ENCODE measurements at regions not wholly inside any gene's neighbourhood (a gene's known extent, or its start where the extent isn't known, plus 50 kb on each side); places are given as distances from the start of the nearest gene placed in this dataset.

DNA sequence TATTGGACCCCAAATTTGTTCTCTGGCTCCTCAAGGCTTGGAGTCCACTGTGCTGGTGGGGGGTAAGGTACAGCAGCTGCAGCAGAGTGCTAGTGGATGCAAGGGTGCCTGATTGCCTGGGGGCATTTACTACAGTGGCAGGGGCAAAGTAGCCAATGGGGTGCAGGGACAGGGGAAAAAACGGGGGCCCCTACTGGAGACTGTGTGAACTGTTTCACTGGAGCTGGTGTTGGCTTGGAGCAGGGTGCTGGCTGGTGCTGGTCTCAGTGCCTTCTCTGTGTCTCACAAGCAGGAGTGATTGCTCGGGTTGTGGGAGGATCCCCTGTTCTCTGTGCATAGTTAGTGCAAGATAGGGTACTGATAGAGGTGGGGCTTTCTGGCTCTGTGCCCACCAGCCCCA is 935.9 kb downstream of the JRKL start:
- Histone ChIP-seq H3K4me2 (ENCODE audit: low read length) (no peak overlapping the region), H3K4me3 (ENCODE audit: low read length) (no peak overlapping the region), H3K36me3 (ENCODE audit: control insufficient read depth, low read length) (no peaks in the 10 kb centered on the region), H3F3A (ENCODE audit: control insufficient read depth, insufficient read depth) (no peaks in the 10 kb centered on the region), H3K9me3 (ENCODE audit: control insufficient read depth, insufficient read depth, low read length) (no peaks in the 10 kb centered on the region), H3K4me1 (ENCODE audit: control insufficient read depth, low read length) (no peaks in the 10 kb centered on the region), H3K9me2 (replicated peaks; ENCODE audit: control insufficient read depth, low read length) (no peaks in the 10 kb centered on the region), H4K20me1 (ENCODE audit: control insufficient read depth, insufficient read depth, low read depth, low read length) (no peaks in the 10 kb centered on the region), H3K27me3 (ENCODE audit: control insufficient read depth, low read length) (no peaks in the 10 kb centered on the region), H3K27ac (ENCODE audit: low read depth, low read length) (no peak overlapping the region), H3K79me2 (ENCODE audit: control insufficient read depth, low read length) (no peaks in the 10 kb centered on the region)
- TF ChIP-seq, protein P1, sequence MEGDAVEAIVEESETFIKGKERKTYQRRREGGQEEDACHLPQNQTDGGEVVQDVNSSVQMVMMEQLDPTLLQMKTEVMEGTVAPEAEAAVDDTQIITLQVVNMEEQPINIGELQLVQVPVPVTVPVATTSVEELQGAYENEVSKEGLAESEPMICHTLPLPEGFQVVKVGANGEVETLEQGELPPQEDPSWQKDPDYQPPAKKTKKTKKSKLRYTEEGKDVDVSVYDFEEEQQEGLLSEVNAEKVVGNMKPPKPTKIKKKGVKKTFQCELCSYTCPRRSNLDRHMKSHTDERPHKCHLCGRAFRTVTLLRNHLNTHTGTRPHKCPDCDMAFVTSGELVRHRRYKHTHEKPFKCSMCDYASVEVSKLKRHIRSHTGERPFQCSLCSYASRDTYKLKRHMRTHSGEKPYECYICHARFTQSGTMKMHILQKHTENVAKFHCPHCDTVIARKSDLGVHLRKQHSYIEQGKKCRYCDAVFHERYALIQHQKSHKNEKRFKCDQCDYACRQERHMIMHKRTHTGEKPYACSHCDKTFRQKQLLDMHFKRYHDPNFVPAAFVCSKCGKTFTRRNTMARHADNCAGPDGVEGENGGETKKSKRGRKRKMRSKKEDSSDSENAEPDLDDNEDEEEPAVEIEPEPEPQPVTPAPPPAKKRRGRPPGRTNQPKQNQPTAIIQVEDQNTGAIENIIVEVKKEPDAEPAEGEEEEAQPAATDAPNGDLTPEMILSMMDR (IDR thresholded peaks at IDR 0.05; ENCODE audit: low read depth, low read length, poor library complexity, severe bottlenecking) = no peak
- TF ChIP-seq EZH2phosphoT487 (IDR thresholded peaks at IDR 0.05; ENCODE audit: borderline replicate concordance, low read length) = no peak

DNA sequence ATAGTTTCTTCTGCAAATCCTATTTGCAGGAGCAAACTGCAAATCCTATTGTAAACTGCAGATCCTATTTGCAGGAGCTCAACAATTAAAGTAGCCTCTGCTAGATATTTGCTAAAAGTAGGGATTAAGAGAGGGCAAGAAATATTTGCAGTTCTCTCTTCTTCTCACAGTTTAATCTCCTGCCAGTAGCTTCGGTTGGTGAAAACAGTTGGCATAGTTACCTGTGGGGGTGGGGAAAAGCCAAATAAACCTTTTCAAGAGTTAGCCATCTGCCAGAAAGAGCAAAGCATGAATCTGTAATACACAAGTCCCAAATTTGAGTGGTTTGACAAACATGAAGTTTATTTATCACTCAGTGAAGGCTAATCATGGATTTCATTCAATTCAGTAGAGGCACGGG is 942.5 kb downstream of the JRKL start:
- H3K79me2 ChIP-seq (ENCODE audit: control insufficient read depth, low read length) = no peaks in the 10 kb centered on the region
- no peaks in the 10 kb centered on the region for H3K9me2 ChIP-seq (replicated peaks; ENCODE audit: control insufficient read depth, low read length)
- H3F3A ChIP-seq (ENCODE audit: control insufficient read depth, insufficient read depth) = no peaks in the 10 kb centered on the region
- no peaks in the 10 kb centered on the region for H3K9me3 ChIP-seq (ENCODE audit: control insufficient read depth, insufficient read depth, low read length)
- no peaks in the 10 kb centered on the region for H3K27me3 ChIP-seq (ENCODE audit: control insufficient read depth, low read length)
- no peak overlapping the region for H3K4me2 ChIP-seq (ENCODE audit: low read length)
- no peaks in the 10 kb centered on the region for H4K20me1 ChIP-seq (ENCODE audit: control insufficient read depth, insufficient read depth, low read depth, low read length)
- H3K27ac ChIP-seq (ENCODE audit: low read depth, low read length) = no peak overlapping the region
- no peaks in the 10 kb centered on the region for H3K4me1 ChIP-seq (ENCODE audit: control insufficient read depth, low read length)
- H3K4me3 ChIP-seq (ENCODE audit: low read length) = no peak overlapping the region
- TF ChIP-seq, protein P1 (IDR thresholded peaks at IDR 0.05; ENCODE audit: low read depth, low read length, poor library complexity, severe bottlenecking) = no peak
- TF ChIP-seq EZH2phosphoT487 (IDR thresholded peaks at IDR 0.05; ENCODE audit: borderline replicate concordance, low read length) = no peak
- H3K36me3 ChIP-seq (ENCODE audit: control insufficient read depth, low read length) = no peaks in the 10 kb centered on the region

DNA sequence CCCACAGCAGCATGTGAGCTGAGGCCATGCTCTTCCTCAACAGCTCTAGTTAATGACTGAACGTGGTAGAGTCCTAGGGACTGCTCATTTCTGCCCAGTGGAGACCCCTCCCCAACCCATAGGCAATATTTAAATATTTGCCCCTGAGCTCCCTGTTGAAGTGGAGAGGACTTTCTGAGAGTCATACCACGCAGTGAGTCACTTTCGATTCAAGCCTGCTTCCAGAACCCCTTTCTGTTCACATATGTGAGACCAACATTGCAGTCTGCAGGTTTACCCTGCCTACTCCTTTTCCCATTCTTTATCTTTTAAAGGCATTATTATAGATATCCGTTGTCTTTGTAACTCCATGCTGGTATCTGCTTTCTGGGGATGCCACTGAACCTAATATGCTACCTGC is 946.3 kb downstream of the JRKL start:
- no peaks in the 10 kb centered on the region for H3K36me3 ChIP-seq (ENCODE audit: control insufficient read depth, low read length)
- no peaks in the 10 kb centered on the region for H3K27me3 ChIP-seq (ENCODE audit: control insufficient read depth, low read length)
- no peaks in the 10 kb centered on the region for H3F3A ChIP-seq (ENCODE audit: control insufficient read depth, insufficient read depth)
- H3K4me1 ChIP-seq (ENCODE audit: control insufficient read depth, low read length) = no peaks in the 10 kb centered on the region
- TF ChIP-seq EZH2phosphoT487 (IDR thresholded peaks at IDR 0.05; ENCODE audit: borderline replicate concordance, low read length) = no peak
- TF ChIP-seq, protein P1 (IDR thresholded peaks at IDR 0.05; ENCODE audit: low read depth, low read length, poor library complexity, severe bottlenecking) = no peak
- H3K79me2 ChIP-seq (ENCODE audit: control insufficient read depth, low read length) = no peaks in the 10 kb centered on the region
- H3K4me3 ChIP-seq (ENCODE audit: low read length) = no peak overlapping the region
- H3K9me2 ChIP-seq (replicated peaks; ENCODE audit: control insufficient read depth, low read length) = no peaks in the 10 kb centered on the region
- no peak overlapping the region for H3K27ac ChIP-seq (ENCODE audit: low read depth, low read length)
- H4K20me1 ChIP-seq (ENCODE audit: control insufficient read depth, insufficient read depth, low read depth, low read length) = no peaks in the 10 kb centered on the region
- no peak overlapping the region for H3K4me2 ChIP-seq (ENCODE audit: low read length)
- no peaks in the 10 kb centered on the region for H3K9me3 ChIP-seq (ENCODE audit: control insufficient read depth, insufficient read depth, low read length)

DNA sequence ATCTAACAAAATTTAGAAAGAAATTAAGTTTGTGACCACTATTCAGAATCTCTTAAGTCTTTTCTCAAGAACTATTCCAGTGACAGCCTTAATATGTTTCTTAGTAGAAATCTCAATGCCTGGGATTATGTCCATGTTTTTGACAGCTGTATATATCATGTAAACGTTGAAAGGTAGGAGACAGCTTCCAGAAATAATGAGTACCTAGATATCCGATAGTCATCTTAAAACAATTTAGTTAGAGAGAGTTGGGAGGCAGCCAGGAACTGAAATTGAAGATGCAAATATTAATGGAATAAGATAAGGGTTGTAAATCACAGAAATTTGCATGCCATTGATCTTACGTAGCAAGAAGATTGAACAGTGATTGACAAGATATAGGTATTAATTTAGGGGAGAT is 955.2 kb downstream of the JRKL start:
- Histone ChIP-seq H3F3A (ENCODE audit: control insufficient read depth, insufficient read depth) (no peaks in the 10 kb centered on the region), H3K9me3 (ENCODE audit: control insufficient read depth, insufficient read depth, low read length) (peaks cover 4% of the 10 kb centered on the region; the same call in 1 of the 2 replicates), H3K4me3 (ENCODE audit: low read length) (no peak overlapping the region), H3K27ac (ENCODE audit: low read depth, low read length) (no peak overlapping the region), H3K36me3 (ENCODE audit: control insufficient read depth, low read length) (no peaks in the 10 kb centered on the region), H3K79me2 (ENCODE audit: control insufficient read depth, low read length) (no peaks in the 10 kb centered on the region), H3K9me2 (replicated peaks; ENCODE audit: control insufficient read depth, low read length) (no peaks in the 10 kb centered on the region), H4K20me1 (ENCODE audit: control insufficient read depth, insufficient read depth, low read depth, low read length) (no peaks in the 10 kb centered on the region), H3K4me2 (ENCODE audit: low read length) (no peak overlapping the region), H3K27me3 (ENCODE audit: control insufficient read depth, low read length) (no peaks in the 10 kb centered on the region), H3K4me1 (ENCODE audit: control insufficient read depth, low read length) (no peaks in the 10 kb centered on the region)
- TF ChIP-seq, protein P1 (IDR thresholded peaks at IDR 0.05; ENCODE audit: low read depth, low read length, poor library complexity, severe bottlenecking) = no peak
- TF ChIP-seq EZH2phosphoT487 (IDR thresholded peaks at IDR 0.05; ENCODE audit: borderline replicate concordance, low read length) = no peak
